ENCODE measurements at regions not wholly inside any gene's neighbourhood (a gene's known extent, or its start where the extent isn't known, plus 50 kb on each side); places are given as distances from the start of the nearest gene placed in this dataset.

GRCh38 chr3:173255555-173255954, 114.5 kb upstream of the SPATA16 start:
- Histone ChIP-seq H3K9me3 (peaks cover 0 to 5% (median 0%) of the 10 kb centered on the region in 12 donors), H3K27me3 (no peaks in the 10 kb centered on the region), H3K27ac (no peak overlapping the region), H3K4me3 (no peak overlapping the region), H3K36me3 (no peaks in the 10 kb centered on the region), H3K4me1 (peaks cover 0 to 9% (median 0%) of the 10 kb centered on the region in 12 donors)
- no peak for TF ChIP-seq CTCF (IDR thresholded peaks at IDR 0.05)
- no peak for DNase-seq
- ATAC-seq, result no peak
- intact Hi-C loops (cut with DNase I), result no loop called here
- WGBS, 4 donors, result 66 to 77% (median 68%) methylated on average over 5 of the region's 5 CpGs

DNA sequence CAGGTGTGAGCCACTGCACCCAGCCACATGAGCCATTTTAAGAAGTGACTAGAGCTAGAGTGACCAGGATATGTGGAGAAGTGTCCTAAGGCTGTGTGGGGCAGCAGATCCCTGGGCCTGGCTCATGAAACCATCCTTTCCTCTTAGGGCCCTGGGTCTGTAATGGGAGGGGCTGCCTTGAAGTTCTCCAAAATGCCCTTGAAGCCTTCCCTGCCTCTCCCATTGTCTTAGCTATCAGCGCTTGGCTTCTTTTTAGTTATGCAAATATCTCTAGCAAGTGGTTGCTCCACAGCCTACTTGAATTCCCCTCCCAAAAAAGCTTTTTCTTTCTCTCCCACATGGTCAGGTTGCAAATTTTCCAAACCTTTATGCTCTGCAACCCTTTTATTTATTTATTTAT, 112.4 kb upstream of the SPATA16 start:
- WGBS, 4 donors, result 90 to 100% (median 95%) methylated on average over 1 of the region's 1 CpG
- Histone ChIP-seq H3K27ac (no peak overlapping the region), H3K27me3 (no peaks in the 10 kb centered on the region)

DNA sequence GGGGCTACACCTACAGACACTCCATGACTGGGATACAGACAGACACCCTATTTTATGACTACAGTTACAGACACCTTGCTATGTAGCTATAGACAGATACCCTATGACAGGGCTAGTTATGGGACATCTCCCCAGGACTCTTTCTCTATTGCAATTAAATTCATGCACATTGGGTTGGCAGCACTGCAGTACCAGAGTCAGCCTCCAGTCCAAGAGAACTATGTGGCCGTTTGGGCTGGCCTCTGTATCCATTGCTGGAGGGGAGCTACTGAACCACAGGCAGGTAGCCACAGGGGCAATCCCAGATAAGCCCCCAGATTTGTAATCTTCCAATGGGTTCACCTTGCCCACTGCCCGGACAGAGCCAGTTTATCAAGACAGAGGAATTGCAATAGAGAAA, 108.4 kb upstream of the SPATA16 start:
- Histone ChIP-seq H3K27me3 (no peaks in the 10 kb centered on the region), H3K4me3 (no peak overlapping the region), H3K4me1 (no peaks in the 10 kb centered on the region), H3K36me3 (no peaks in the 10 kb centered on the region), H3K27ac (no peak overlapping the region), H3K9me3 (peaks cover 0 to 7% (median 0%) of the 10 kb centered on the region in 12 donors)
- no peak for ATAC-seq
- intact Hi-C loops (cut with DNase I), result no loop called here
- DNase-seq, result no peak
- no peak for TF ChIP-seq CTCF (IDR thresholded peaks at IDR 0.05)
- no peak for TF ChIP-seq POLR2A (IDR thresholded peaks at IDR 0.05)
- WGBS, 4 donors, result 79 to 89% (median 86%) methylated on average over 2 of the region's 2 CpGs

More for the DNA sequence above, 112.4 kb upstream of the SPATA16 start:
- Histone ChIP-seq H3K4me3 (no peak overlapping the region), H3K9me3 (peaks cover 0 to 7% (median 0%) of the 10 kb centered on the region in 12 donors), H3K36me3 (no peaks in the 10 kb centered on the region), H3K4me1 (peaks cover 0 to 8% (median 0%) of the 10 kb centered on the region in 12 donors)
- TF ChIP-seq POLR2A (IDR thresholded peaks at IDR 0.05), result no peak
- ATAC-seq (no peak), DNase-seq (no peak)
- intact Hi-C loops (cut with DNase I), result no loop called here

DNA sequence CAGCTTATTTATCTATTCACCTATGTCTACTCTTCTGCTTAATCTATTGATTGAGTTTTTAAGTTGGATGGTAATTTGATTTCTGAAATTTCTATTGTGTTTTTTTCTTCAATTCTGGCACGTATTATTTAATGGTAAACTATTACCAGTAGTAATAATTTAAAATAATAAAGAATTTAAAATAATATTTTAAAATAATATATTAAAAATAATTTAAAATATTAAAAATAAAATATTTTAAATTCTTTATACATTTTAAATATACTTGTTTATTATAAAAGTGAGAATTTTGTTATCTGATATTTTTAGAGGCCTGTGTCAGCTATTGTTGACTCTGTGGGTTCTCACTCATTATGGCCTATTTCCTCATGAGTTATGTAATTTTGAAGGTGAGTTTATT, 100.7 kb upstream of the SPATA16 start:
- TF ChIP-seq CTCF (IDR thresholded peaks at IDR 0.05), result no peak
- no peak for TF ChIP-seq POLR2A (IDR thresholded peaks at IDR 0.05)
- 93 to 99% (median 94%) methylated on average over 1 of the region's 1 CpG for WGBS, 4 donors
- Histone ChIP-seq H3K36me3 (no peaks in the 10 kb centered on the region), H3K27ac (no peak overlapping the region), H3K9me3 (no peaks in the 10 kb centered on the region), H3K4me3 (no peak overlapping the region), H3K4me1 (no peaks in the 10 kb centered on the region), H3K27me3 (no peaks in the 10 kb centered on the region)
- no peak for ATAC-seq
- intact Hi-C loops (cut with DNase I), result no loop called here
- no peak for DNase-seq

- intact Hi-C loops (cut with DNase I), result no loop called here
These were observed 97.1 kb upstream of the SPATA16 start for GRCh38 chr3:173238091-173238490.

More at GRCh38 chr3:173238091-173238490, 97.1 kb upstream of the SPATA16 start:
- Histone ChIP-seq H3K27me3 (no peaks in the 10 kb centered on the region), H3K4me3 (no peak overlapping the region), H3K4me1 (no peaks in the 10 kb centered on the region), H3K27ac (no peak overlapping the region), H3K36me3 (no peaks in the 10 kb centered on the region), H3K9me3 (peaks cover 0 to 8% (median 0%) of the 10 kb centered on the region in 12 donors)
- 71 to 80% (median 78%) methylated on average over 3 of the region's 3 CpGs for WGBS, 4 donors
- no peak for DNase-seq
- no peak for TF ChIP-seq POLR2A (IDR thresholded peaks at IDR 0.05)
- TF ChIP-seq CTCF (IDR thresholded peaks at IDR 0.05), result no peak
- no peak for ATAC-seq

Measured in heart left ventricle (tissue), 16 donors.